Activated T-helper 1 cell treated with anti-CD3 and anti-CD28 coated beads, Interleukin-12 subunit alpha, Interleukin-12 subunit beta, Interleukin-2, Interleukin-4 antibody, amounts not matched to agents 30 ng/mL and 10 ng/mL and 1 ng/mL, durations not matched to agents 14 hours and 24 hours and 36 hours (primary cell): ENCODE measurements at regions not wholly inside any gene's neighbourhood (a gene's known extent, or its start where the extent isn't known, plus 50 kb on each side); places are given as distances from the start of the nearest gene placed in this dataset.

Experiments
- DNase-seq: peaks from one replicate; pipeline ENCODE4 v3.0.0; 2021; ENCODE audit warnings: low spot score
- H3K27ac Mint-ChIP-seq: one replicate; pipeline ENCODE4 v1.8.0; 2021; ENCODE audit warnings: mild to moderate bottlenecking, mixed read lengths
- H3K27me3 Mint-ChIP-seq: one replicate; pipeline ENCODE4 v1.8.0; 2022; ENCODE audit warnings: mild to moderate bottlenecking, moderate library complexity, mixed read lengths; ENCODE audit not compliant: insufficient read depth
- H3K36me3 Mint-ChIP-seq: one replicate; pipeline ENCODE4 v1.8.0; 2021; ENCODE audit warnings: low read depth, mixed read lengths
- H3K4me1 Mint-ChIP-seq: one replicate; pipeline ENCODE4 v1.8.0; 2021; ENCODE audit warnings: low read depth, mixed read lengths
- H3K4me3 Mint-ChIP-seq: one replicate; pipeline ENCODE4 v1.8.0; 2021; ENCODE audit warnings: mild to moderate bottlenecking, moderate library complexity, mixed read lengths
- H3K9me3 Mint-ChIP-seq: one replicate; pipeline ENCODE4 v1.8.0; 2021; ENCODE audit warnings: mixed read lengths
- intact Hi-C: fragments of 100-400 bp; cut with micrococcal nuclease; formaldehyde crosslinking; loops from one replicate; pipeline ENCODE4 v1.15.1; 2024

DNA sequence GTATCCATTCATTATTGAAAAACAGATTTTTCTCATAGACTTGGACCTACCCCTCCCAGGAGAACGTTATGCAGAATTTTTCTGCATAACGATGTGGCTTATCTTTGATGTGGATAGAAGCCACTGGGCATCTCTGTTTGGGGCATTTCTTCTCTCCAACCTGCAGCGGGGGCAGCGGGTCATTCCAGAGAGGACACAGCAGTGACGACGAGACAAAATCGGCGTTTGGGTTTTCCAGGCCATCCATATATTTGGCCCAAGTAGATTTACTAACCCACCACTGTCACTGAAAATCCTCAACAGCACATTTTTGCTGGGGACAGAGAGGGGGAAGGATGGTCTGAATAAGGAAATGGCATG is 299.3 kb upstream of the PITRM1 start:
- no peaks in the 10 kb centered on the region for H3K36me3 Mint-ChIP-seq
- peak overlapping the region; percentile 50 for H3K4me3 Mint-ChIP-seq
- intact Hi-C loops = no loop called here
- no peaks in the 10 kb centered on the region for H3K9me3 Mint-ChIP-seq
- H3K27me3 Mint-ChIP-seq = peaks cover 18% of the 10 kb centered on the region
- H3K27ac Mint-ChIP-seq = peak overlapping the region; percentile 52
- no peak for DNase-seq
- peaks cover 58% of the 10 kb centered on the region for H3K4me1 Mint-ChIP-seq

GRCh38 chr10:3471472-3471871 is 298.9 kb upstream of the PITRM1 start:
- intact Hi-C loops = no loop called here
- H3K4me1 Mint-ChIP-seq = peaks cover 61% of the 10 kb centered on the region
- peaks cover 18% of the 10 kb centered on the region for H3K27me3 Mint-ChIP-seq
- H3K27ac Mint-ChIP-seq = no peak overlapping the region
- H3K9me3 Mint-ChIP-seq = no peaks in the 10 kb centered on the region
- no peak for DNase-seq
- H3K4me3 Mint-ChIP-seq = no peak overlapping the region
- no peaks in the 10 kb centered on the region for H3K36me3 Mint-ChIP-seq

GRCh38 chr10:3470191-3470590 is 297.6 kb upstream of the PITRM1 start:
- Mint-ChIP-seq H3K4me1 (peaks cover 62% of the 10 kb centered on the region), H3K4me3 (no peak overlapping the region), H3K9me3 (no peaks in the 10 kb centered on the region), H3K27ac (no peak overlapping the region), H3K27me3 (peaks cover 7% of the 10 kb centered on the region), H3K36me3 (no peaks in the 10 kb centered on the region)
- no peak for DNase-seq
- intact Hi-C loops = no loop called here

- intact Hi-C loops = loop anchor here (1.0 to 5.0 kb wide), 12 partner anchors 8 to 1181 kb away; no protein-coding TSS in a partner anchor
- no peak overlapping the region for H3K27ac Mint-ChIP-seq
These were observed 297.0 kb upstream of the PITRM1 start for GRCh38 chr10:3469639-3470020.

DNA sequence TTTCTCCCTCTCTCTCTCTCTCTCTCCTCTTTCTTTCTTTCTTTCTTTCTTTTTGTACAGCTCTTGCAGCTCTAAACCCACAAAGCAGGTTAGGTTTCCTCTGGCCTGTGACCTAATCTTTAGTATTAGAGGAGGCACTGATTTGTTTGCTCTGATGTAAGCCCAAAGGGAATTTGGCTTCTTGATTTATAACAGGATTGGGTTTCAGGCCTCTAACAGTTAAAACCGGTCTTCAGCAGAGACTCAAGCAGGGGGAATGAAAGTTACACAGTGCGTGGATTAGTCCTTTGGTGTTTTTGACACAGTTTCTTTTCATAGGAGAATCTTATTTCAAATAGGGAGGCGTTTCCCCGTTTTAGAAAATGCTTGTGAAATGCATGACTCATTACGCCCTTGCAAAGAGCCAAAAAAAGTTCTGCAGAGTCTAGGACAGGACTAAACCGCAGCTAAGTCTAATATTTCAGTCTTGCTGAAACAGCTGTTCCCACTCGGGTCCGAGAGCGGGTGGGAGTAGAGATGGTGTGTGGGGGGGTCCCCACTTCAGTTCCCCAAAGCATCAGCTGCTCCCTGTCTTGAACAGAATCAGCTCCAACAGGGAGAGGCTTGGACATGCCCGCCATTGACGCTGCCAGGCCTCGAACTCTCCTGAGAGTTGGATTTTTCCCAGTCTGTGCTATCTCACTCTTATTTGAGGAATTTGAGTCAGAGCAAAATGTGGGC is 296.5 kb upstream of the PITRM1 start:
- no peak for DNase-seq
- Mint-ChIP-seq H3K4me3 (peak overlapping the region; percentile 67), H3K4me1 (peaks cover 68% of the 10 kb centered on the region), H3K27ac (peak overlapping the region; percentile 90), H3K27me3 (no peaks in the 10 kb centered on the region), H3K9me3 (no peaks in the 10 kb centered on the region), H3K36me3 (no peaks in the 10 kb centered on the region)
- intact Hi-C loops = loop anchor here (1.0 to 5.0 kb wide), 13 partner anchors 8 to 1182 kb away; no protein-coding TSS in a partner anchor

More at GRCh38 chr10:3469639-3470020, 297.0 kb upstream of the PITRM1 start:
- H3K27me3 Mint-ChIP-seq = peaks cover 3% of the 10 kb centered on the region
- H3K4me3 Mint-ChIP-seq = peak overlapping the region; percentile 67
- DNase-seq = no peak
- H3K4me1 Mint-ChIP-seq = peaks cover 68% of the 10 kb centered on the region
- H3K36me3 Mint-ChIP-seq = no peaks in the 10 kb centered on the region
- H3K9me3 Mint-ChIP-seq = no peaks in the 10 kb centered on the region

- intact Hi-C loops = loop anchor here (5.0 kb wide), 5 partner anchors 95 to 665 kb away; no protein-coding TSS in a partner anchor
- Mint-ChIP-seq H3K27me3 (no peaks in the 10 kb centered on the region), H3K4me1 (peaks cover 53% of the 10 kb centered on the region), H3K27ac (peak overlapping the region; percentile 90), H3K9me3 (no peaks in the 10 kb centered on the region), H3K4me3 (peak overlapping the region; percentile 62), H3K36me3 (peaks cover 1% of the 10 kb centered on the region)
- no peak for DNase-seq
These were observed 294.7 kb upstream of the PITRM1 start for GRCh38 chr10:3467052-3467951.

DNA sequence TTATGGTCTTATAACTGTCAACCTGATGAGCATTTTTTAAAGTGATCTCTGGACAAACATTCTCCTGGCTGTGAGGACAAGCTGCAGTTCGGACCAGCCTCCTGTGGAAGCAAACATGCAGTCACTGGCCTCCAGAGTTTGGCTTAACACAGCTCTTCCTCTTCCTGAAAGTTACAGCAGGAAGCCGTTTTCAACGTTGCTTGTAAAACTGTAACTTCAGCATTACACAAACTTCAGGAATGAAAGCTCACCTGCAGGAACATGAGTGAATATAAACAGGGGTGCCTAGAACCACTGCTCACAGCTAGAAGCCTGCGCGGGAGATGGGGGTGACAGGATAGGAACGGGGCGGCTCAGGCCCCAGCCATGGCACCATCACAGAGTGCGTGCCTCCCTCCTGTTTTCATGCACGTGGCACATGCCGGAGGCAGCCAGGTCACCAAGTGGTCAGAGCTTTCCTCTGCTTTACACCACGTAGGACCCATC is 292.9 kb upstream of the PITRM1 start:
- Mint-ChIP-seq H3K9me3 (no peaks in the 10 kb centered on the region), H3K4me1 (peaks cover 44% of the 10 kb centered on the region), H3K27ac (peak overlapping the region; percentile 25), H3K36me3 (peaks cover 1% of the 10 kb centered on the region), H3K27me3 (no peaks in the 10 kb centered on the region), H3K4me3 (no peak overlapping the region)
- no peak for DNase-seq
- intact Hi-C loops = loop anchor here (5.0 kb wide), 5 partner anchors 97 to 667 kb away; no protein-coding TSS in a partner anchor

DNA sequence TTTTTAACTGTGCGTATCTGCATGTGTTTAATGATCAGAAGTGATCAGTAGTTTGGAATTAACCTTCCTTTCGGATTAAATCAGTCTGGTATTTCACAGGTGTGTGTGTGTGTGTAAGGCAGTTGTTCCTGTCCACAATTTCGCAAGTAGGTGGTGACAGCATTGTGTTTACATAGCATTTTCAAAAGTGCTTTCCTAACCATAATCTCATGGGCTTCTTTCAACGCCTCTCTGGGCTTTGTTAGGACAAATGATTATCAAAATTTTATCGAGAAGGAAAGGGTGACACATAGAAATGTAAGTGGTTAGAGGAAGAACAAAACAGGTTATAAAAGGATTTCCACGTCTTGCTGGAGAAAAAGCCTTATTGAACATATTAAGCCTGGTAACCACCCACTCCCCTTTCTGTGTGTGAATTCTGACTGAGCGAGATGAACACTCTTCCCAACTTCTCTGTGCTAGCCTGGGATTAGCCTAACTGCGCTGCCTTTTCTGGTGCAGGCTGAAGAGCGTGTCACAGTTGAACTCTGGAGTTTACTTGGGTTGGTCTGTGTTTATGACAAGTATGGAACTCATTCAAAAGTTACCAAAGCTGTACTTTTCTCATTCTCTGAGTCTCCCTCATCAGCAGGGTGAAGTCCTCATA is 292.3 kb upstream of the PITRM1 start:
- Mint-ChIP-seq H3K4me1 (peaks cover 44% of the 10 kb centered on the region), H3K9me3 (no peaks in the 10 kb centered on the region), H3K4me3 (no peak overlapping the region), H3K27me3 (no peaks in the 10 kb centered on the region), H3K36me3 (peaks cover 4% of the 10 kb centered on the region), H3K27ac (peak overlapping the region; percentile 25)
- intact Hi-C loops = loop anchor here (5.0 kb wide), 5 partner anchors 97 to 667 kb away; no protein-coding TSS in a partner anchor
- no peak for DNase-seq

DNA sequence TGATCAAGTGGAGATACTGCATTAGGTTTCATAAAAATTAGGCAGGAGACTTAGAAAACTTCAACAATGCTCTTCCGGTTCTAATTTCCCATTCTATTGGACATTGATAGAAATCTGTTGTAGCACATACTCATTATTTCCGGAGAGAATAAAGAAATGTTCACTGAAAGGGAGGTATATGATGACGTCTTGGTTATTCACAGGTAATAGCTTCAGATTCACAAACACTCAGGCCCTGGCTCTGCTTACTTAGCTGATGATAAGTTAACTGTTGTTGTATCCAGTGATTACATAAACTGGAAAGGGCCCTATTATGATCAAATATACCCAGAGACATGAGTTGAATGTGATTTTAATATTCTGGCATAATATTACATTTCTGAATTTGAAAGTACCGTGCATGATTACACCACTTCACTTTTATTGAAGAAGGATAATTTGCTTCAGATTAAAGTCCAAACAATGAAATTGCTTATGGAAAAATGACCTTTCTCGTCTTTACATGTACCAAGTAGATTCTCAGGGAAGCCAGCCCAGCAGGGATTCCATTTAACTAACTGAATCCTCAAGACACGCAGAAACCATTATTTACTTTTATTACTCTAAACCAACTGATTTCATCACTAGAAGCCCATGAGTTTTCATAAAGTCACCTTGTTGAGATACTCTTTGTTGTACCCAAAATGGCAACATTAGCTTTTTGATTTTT is 288.0 kb upstream of the PITRM1 start:
- Mint-ChIP-seq H3K4me1 (peaks cover 22% of the 10 kb centered on the region), H3K4me3 (no peak overlapping the region), H3K36me3 (peaks cover 8% of the 10 kb centered on the region), H3K9me3 (peaks cover 7% of the 10 kb centered on the region), H3K27me3 (peaks cover 4% of the 10 kb centered on the region), H3K27ac (no peak overlapping the region)
- intact Hi-C loops = no loop called here
- no peak for DNase-seq

DNA sequence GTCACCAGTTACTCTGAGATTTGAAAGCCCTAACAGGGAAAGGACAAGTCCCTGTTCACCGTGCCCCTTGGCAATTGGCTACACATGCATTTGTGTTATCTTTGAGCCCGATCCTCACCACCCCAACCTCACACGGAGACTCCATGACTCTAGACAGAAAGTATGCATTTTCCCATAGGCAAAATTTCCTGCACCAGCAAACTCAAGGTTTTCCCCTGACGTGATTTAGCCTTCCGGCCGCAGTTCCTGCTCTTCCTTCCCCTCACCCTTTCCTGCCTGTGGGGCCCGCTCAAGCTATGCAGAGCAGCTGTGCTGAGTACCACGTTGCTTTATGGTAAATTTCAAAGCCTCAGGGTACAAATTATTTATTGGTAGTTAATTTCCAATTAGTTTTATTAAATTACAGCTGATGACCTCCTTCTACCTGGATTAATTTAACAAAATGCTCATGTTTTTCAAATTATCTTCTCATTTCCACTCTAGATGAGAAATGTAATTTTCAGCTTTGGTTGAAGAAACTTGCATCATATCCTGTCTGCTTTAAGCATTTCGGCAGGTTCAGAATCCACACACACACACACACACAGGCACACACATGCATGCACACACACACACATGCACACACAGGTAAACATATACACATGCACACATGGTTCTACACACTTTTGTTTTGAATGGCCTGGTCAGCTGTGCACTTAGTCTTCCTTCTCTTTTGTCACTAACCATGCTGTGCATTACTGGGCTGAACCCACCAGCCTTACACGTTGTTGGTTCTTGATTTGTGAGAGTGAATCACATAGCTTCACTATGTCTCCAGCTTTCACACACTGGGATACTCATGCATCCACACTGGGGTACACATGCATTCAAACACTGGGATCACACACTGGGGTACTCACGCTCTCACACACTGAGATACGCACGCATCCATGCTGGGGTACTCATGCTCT is 283.1 kb upstream of the PITRM1 start:
- peaks cover 7% of the 10 kb centered on the region for H3K36me3 Mint-ChIP-seq
- H3K27ac Mint-ChIP-seq = peak overlapping the region; percentile 53
- DNase-seq = no peak
- H3K27me3 Mint-ChIP-seq = peaks cover 12% of the 10 kb centered on the region
- H3K4me1 Mint-ChIP-seq = peaks cover 34% of the 10 kb centered on the region
- H3K4me3 Mint-ChIP-seq = no peak overlapping the region
- intact Hi-C loops = no loop called here
- peaks cover 7% of the 10 kb centered on the region for H3K9me3 Mint-ChIP-seq

DNA sequence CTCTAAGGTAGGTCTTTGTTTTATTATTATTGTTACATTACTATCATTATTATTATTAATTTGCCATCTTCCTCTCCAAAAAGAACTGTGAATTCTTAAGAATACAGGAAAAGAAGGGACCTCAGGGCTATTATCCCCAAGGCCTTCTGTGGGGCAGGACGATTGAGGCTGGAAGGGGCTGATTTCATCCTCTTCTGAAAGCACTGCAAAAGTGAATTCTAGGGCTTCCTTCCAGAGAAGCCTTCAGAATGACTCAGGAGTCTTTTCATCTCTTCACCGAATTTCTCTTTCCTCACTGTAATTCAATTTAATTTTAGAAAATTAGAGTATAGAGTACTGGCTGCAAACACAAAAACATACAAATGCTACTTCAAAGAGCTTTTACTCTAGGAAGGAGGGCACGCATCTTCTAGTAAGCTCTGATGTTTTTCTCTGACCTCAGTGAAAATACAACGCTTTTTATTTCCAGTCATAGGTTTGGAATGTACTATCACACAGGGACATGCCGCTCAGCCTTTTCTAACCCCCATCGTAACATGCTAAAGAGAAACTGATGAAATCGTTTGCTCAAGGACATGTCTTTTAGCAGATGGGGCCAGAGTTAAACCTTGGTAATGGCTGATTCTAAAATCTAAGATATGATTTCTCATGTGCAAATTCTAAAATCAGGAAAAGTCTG is 280.2 kb upstream of the PITRM1 start:
- H3K27ac Mint-ChIP-seq = no peak overlapping the region
- no peak overlapping the region for H3K4me3 Mint-ChIP-seq

More for the DNA sequence above, 280.2 kb upstream of the PITRM1 start:
- H3K27me3 Mint-ChIP-seq = peaks cover 31% of the 10 kb centered on the region
- no peaks in the 10 kb centered on the region for H3K9me3 Mint-ChIP-seq
- H3K4me1 Mint-ChIP-seq = peaks cover 34% of the 10 kb centered on the region
- H3K36me3 Mint-ChIP-seq = no peaks in the 10 kb centered on the region
- intact Hi-C loops = no loop called here
- no peak for DNase-seq
